ENCODE measurements at regions not wholly inside any gene's neighbourhood (a gene's known extent, or its start where the extent isn't known, plus 50 kb on each side); places are given as distances from the start of the nearest gene placed in this dataset.

DNA sequence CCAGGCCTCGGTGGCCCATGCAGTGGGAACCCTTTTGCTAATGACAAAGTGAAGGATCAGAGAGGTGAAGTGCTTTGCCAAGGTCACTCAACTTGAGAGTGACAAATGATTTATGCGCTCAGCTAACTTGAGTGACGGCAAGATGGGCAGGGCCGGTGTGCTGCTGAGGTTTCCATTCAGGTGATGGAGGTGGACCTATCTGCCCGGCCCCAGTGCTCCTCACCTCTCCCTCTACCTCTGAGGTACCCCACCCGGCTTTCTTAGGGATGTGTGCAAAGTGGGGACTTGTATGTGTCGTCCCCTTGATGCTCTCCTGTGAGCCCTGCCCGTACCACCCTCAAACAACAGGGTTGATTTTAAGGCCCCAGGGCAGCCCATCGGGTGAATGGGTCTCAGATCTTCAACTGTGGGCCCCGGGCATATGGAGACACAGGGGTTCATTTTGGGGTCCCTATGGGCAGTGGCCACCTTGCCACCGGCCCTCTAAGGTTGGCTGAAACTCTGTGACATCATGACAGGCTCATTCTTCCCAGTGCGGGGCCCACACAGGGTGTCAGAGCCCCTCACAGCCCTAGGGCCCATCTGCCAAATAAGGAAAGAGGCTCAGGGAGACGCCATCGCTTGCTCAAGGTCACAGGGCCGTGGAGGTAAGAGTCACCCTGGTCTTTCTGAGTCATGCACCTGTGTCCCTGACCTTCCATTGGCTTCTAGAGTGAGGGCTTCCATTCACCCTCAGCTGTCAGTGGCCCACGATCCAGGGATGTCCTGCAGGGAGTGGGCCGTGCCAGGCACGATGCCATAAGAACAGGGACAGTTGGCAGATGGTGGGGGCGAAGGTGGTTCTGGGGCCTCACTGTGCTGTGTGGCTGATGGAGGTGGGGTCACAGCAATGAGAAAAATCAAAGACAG, 170.6 kb upstream of the MVB12B start:
- Histone ChIP-seq H3K4me2 (replicated peaks; ENCODE audit: low read depth, low read length, poor library complexity, severe bottlenecking) (no peak overlapping the region), H3K27me3 (replicated peaks in 1 of 4; ENCODE audit: control extremely low read depth in 1 of 4, control insufficient read depth in 3 of 4, insufficient read depth in 4 of 4, low read length in 3 of 4) (no peaks in the 10 kb centered on the region), H2AFZ (ENCODE audit: insufficient read depth, low read depth, low read length, poor library complexity, severe bottlenecking) (no peak overlapping the region), H3K4me3 (ENCODE audit: control extremely low read depth in 1 of 5, extremely low read depth in 1 of 5, insufficient read depth in 1 of 5, low read depth in 2 of 5, low read length in 4 of 5) (no peak overlapping the region), H3K9me3 (ENCODE audit: control extremely low read depth in 1 of 3, control insufficient read depth in 2 of 3, insufficient read depth in 1 of 3, low read length in 2 of 3) (peaks cover 0 to 2% (median 0%) of the 10 kb centered on the region in 3 donors), H3K4me1 (ENCODE audit: control insufficient read depth in 2 of 2, insufficient read depth in 2 of 2, low read length in 2 of 2) (no peaks in the 10 kb centered on the region), H3K27ac (ENCODE audit: low read length in 2 of 2) (no peak overlapping the region), H4K20me1 (ENCODE audit: control insufficient read depth, insufficient read depth, low read length, poor library complexity, severe bottlenecking) (no peaks in the 10 kb centered on the region), H3K9ac (ENCODE audit: low read length) (no peak overlapping the region), H3K36me3 (replicated peaks in 1 of 2; ENCODE audit: control extremely low read depth in 1 of 2, control insufficient read depth in 1 of 2, extremely low read depth in 1 of 2, insufficient read depth in 2 of 2, low read length in 1 of 2) (no peaks in the 10 kb centered on the region), H3K79me2 (ENCODE audit: control insufficient read depth, insufficient read depth, low read length) (no peaks in the 10 kb centered on the region)
- Mint-ChIP-seq H3K4me1 (no peaks in the 10 kb centered on the region), H3K4me3 (no peak overlapping the region), H3K9me3 (ENCODE audit: insufficient read depth) (no peaks in the 10 kb centered on the region), H3K27ac (no peak overlapping the region), H3K27me3 (peaks cover 16% of the 10 kb centered on the region)
- TF ChIP-seq EZH2 (IDR thresholded peaks at IDR 0.05; ENCODE audit: borderline replicate concordance, insufficient read depth, low read depth, low read length, poor library complexity, severe bottlenecking): no peak
- TF ChIP-seq, protein P1, sequence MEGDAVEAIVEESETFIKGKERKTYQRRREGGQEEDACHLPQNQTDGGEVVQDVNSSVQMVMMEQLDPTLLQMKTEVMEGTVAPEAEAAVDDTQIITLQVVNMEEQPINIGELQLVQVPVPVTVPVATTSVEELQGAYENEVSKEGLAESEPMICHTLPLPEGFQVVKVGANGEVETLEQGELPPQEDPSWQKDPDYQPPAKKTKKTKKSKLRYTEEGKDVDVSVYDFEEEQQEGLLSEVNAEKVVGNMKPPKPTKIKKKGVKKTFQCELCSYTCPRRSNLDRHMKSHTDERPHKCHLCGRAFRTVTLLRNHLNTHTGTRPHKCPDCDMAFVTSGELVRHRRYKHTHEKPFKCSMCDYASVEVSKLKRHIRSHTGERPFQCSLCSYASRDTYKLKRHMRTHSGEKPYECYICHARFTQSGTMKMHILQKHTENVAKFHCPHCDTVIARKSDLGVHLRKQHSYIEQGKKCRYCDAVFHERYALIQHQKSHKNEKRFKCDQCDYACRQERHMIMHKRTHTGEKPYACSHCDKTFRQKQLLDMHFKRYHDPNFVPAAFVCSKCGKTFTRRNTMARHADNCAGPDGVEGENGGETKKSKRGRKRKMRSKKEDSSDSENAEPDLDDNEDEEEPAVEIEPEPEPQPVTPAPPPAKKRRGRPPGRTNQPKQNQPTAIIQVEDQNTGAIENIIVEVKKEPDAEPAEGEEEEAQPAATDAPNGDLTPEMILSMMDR (IDR thresholded peaks at IDR 0.05): no peak
- intact Hi-C loops (cut with micrococcal nuclease): no loop called here
- WGBS (ENCODE audit: insufficient coverage): 92% methylated on average over 17 of the region's 19 CpGs
- DNase-seq: no peak
- POLR2A ChIA-PET: no interaction called here
- CTCF ChIA-PET: no interaction called here
- ATAC-seq (ENCODE audit: low read depth): no peak

DNA sequence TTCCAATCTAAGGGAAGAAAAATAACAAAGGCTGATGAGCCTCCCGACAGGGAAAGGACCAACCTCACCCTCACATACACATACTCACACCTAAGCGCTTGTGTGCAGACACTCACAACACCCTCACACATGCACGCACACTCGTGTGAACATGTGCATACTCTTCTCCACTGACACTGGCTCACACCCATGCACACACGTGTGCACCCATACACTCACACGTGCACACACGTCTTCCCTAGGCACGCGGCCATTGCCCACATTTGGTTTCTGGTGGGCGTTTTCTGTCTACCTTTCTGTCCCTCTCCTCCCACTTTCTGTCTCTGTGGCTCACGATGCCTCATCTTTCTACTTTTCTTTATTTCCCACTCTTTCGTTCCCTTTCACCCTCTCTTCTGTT, 169.7 kb upstream of the MVB12B start:
- Histone ChIP-seq H3K79me2 (ENCODE audit: control insufficient read depth, insufficient read depth, low read length) (no peaks in the 10 kb centered on the region), H3K9me3 (ENCODE audit: control extremely low read depth in 1 of 3, control insufficient read depth in 2 of 3, insufficient read depth in 1 of 3, low read length in 2 of 3) (peaks cover 0 to 2% (median 0%) of the 10 kb centered on the region in 3 donors), H3K27me3 (replicated peaks in 1 of 4; ENCODE audit: control extremely low read depth in 1 of 4, control insufficient read depth in 3 of 4, insufficient read depth in 4 of 4, low read length in 3 of 4) (no peaks in the 10 kb centered on the region), H3K36me3 (replicated peaks in 1 of 2; ENCODE audit: control extremely low read depth in 1 of 2, control insufficient read depth in 1 of 2, extremely low read depth in 1 of 2, insufficient read depth in 2 of 2, low read length in 1 of 2) (no peaks in the 10 kb centered on the region), H3K27ac (ENCODE audit: low read length in 2 of 2) (no peak overlapping the region), H4K20me1 (ENCODE audit: control insufficient read depth, insufficient read depth, low read length, poor library complexity, severe bottlenecking) (no peaks in the 10 kb centered on the region), H3K9ac (ENCODE audit: low read length) (no peak overlapping the region), H3K4me3 (ENCODE audit: control extremely low read depth in 1 of 5, extremely low read depth in 1 of 5, insufficient read depth in 1 of 5, low read depth in 2 of 5, low read length in 4 of 5) (no peak overlapping the region), H3K4me1 (ENCODE audit: control insufficient read depth in 2 of 2, insufficient read depth in 2 of 2, low read length in 2 of 2) (no peaks in the 10 kb centered on the region), H3K4me2 (replicated peaks; ENCODE audit: low read depth, low read length, poor library complexity, severe bottlenecking) (no peak overlapping the region), H2AFZ (ENCODE audit: insufficient read depth, low read depth, low read length, poor library complexity, severe bottlenecking) (no peak overlapping the region)
- ATAC-seq (ENCODE audit: low read depth) (no peak), DNase-seq (no peak)
- ChIA-PET POLR2A (no interaction called here), CTCF (no interaction called here)
- Mint-ChIP-seq H3K27ac (no peak overlapping the region), H3K4me1 (no peaks in the 10 kb centered on the region), H3K27me3 (peaks cover 16% of the 10 kb centered on the region), H3K9me3 (ENCODE audit: insufficient read depth) (no peaks in the 10 kb centered on the region), H3K4me3 (no peak overlapping the region)
- no peak for TF ChIP-seq EZH2 (IDR thresholded peaks at IDR 0.05; ENCODE audit: borderline replicate concordance, insufficient read depth, low read depth, low read length, poor library complexity, severe bottlenecking)
- TF ChIP-seq, protein P1 (IDR thresholded peaks at IDR 0.05): no peak
- intact Hi-C loops (cut with micrococcal nuclease): no loop called here
- 91% methylated on average over 12 of the region's 12 CpGs for WGBS (ENCODE audit: insufficient coverage)
